H9 (cell line): ENCODE measurements at regions not wholly inside any gene's neighbourhood (a gene's known extent, or its start where the extent isn't known, plus 50 kb on each side); places are given as distances from the start of the nearest gene placed in this dataset.

Experiments used
- DNase-seq: peaks from one replicate; pipeline ENCODE4 v3.0.0-alpha.2; 2017
- H2AFZ ChIP-seq: one replicate; pipeline ENCODE4 v1.6.1; 2013; ENCODE audit warnings: mild to moderate bottlenecking, low read length, control low read depth, moderate library complexity
- H2AK5ac ChIP-seq: 2 replicates; pipeline ENCODE4 v1.6.1; 2013; ENCODE audit warnings: low read length, control low read depth, mixed read lengths; ENCODE audit not compliant: insufficient read length
- H2BK120ac ChIP-seq: one replicate; pipeline ENCODE4 v1.6.1; 2013; ENCODE audit warnings: low read depth, mild to moderate bottlenecking, low read length, control low read depth, inconsistent platforms; ENCODE audit not compliant: poor library complexity, severe bottlenecking
- H2BK12ac ChIP-seq: 2 replicates; pipeline ENCODE4 v1.6.1; 2013; ENCODE audit warnings: low read length, control low read depth, mixed read lengths, low read depth; ENCODE audit not compliant: insufficient read length
- H2BK15ac ChIP-seq: 2 replicates; pipeline ENCODE4 v1.6.1; 2013; ENCODE audit warnings: low read depth, low read length, control low read depth
- H2BK20ac ChIP-seq: one replicate; pipeline ENCODE4 v1.6.1; 2013; ENCODE audit warnings: low read depth, mild to moderate bottlenecking, low read length, control low read depth, inconsistent platforms; ENCODE audit not compliant: poor library complexity, severe bottlenecking
- H2BK5ac ChIP-seq: 2 replicates; pipeline ENCODE4 v1.6.1; 2013; ENCODE audit warnings: low read length, control low read depth, mixed read lengths; ENCODE audit not compliant: insufficient read length
- H3K14ac ChIP-seq: 2 replicates; pipeline ENCODE4 v1.6.1; 2013; ENCODE audit warnings: low read length, control low read depth; ENCODE audit not compliant: insufficient read depth
- H3K18ac ChIP-seq: 2 replicates; pipeline ENCODE4 v1.6.1; 2013; ENCODE audit warnings: low read depth, mild to moderate bottlenecking, mixed read lengths, low read length, control low read depth; ENCODE audit not compliant: insufficient read length
- H3K23ac ChIP-seq: 2 replicates; pipeline ENCODE4 v1.6.1; 2013; ENCODE audit warnings: low read length, control low read depth, mixed read lengths, low read depth; ENCODE audit not compliant: insufficient read length
- H3K23me2 ChIP-seq: 2 replicates; pipeline ENCODE4 v1.6.1; 2013; ENCODE audit warnings: low read depth, mild to moderate bottlenecking, mixed read lengths, low read length, control low read depth; ENCODE audit not compliant: insufficient read length, poor library complexity, severe bottlenecking
- H3K27ac ChIP-seq: 2 replicates; pipeline ENCODE4 v1.5.1; 2013; ENCODE audit warnings: low read length, control low read depth, mixed read lengths, low read depth; ENCODE audit not compliant: insufficient read length
- H3K27me3 ChIP-seq: 2 replicates; pipeline ENCODE4 v1.6.1; 2013; ENCODE audit warnings: low read length, control low read depth, inconsistent platforms; ENCODE audit not compliant: insufficient read depth
- H3K4ac ChIP-seq: 2 replicates; pipeline ENCODE4 v1.6.1; 2013; ENCODE audit warnings: low read depth, mild to moderate bottlenecking, control low read depth, inconsistent platforms, low read length, moderate library complexity
- H3K4me1 ChIP-seq: 2 replicates; pipeline ENCODE4 v1.6.1; 2013; ENCODE audit warnings: low read length, control low read depth, inconsistent platforms; ENCODE audit not compliant: insufficient read depth
- H3K4me2 ChIP-seq: 2 replicates; pipeline ENCODE4 v1.6.1; 2013; ENCODE audit warnings: low read length, control low read depth, mixed read lengths; ENCODE audit not compliant: insufficient read length, insufficient read depth
- H3K56ac ChIP-seq: 2 replicates; pipeline ENCODE4 v1.6.1; 2013; ENCODE audit warnings: low read depth, mild to moderate bottlenecking, mixed read lengths, low read length, control low read depth; ENCODE audit not compliant: insufficient read length
- H3K79me1 ChIP-seq: 2 replicates; pipeline ENCODE4 v1.6.1; 2013; ENCODE audit warnings: low read depth, mild to moderate bottlenecking, moderate library complexity, low read length, control low read depth, inconsistent platforms; ENCODE audit not compliant: insufficient read depth, poor library complexity, severe bottlenecking
- H3K79me2 ChIP-seq: 2 replicates; pipeline ENCODE4 v1.6.1; 2013; ENCODE audit warnings: low read length, control low read depth, inconsistent platforms; ENCODE audit not compliant: insufficient read depth
- H3K9ac ChIP-seq: 2 replicates; pipeline ENCODE4 v1.6.1; 2013; ENCODE audit warnings: low read length, control low read depth, mixed read lengths; ENCODE audit not compliant: insufficient read length; ENCODE audit errors: extremely low read depth
- H3K9me3 ChIP-seq: one replicate; pipeline ENCODE4 v1.6.1; 2013; ENCODE audit warnings: low read depth, low read length, inconsistent platforms; ENCODE audit not compliant: control insufficient read depth
- H3T11ph ChIP-seq: one replicate; pipeline ENCODE4 v1.6.1; 2013; ENCODE audit warnings: mild to moderate bottlenecking, low read length, control low read depth, inconsistent platforms
- H4K20me1 ChIP-seq: one replicate; pipeline ENCODE4 v1.6.1; 2013; ENCODE audit not compliant: control insufficient read depth, insufficient read length, insufficient read depth
- H4K5ac ChIP-seq: 2 replicates; pipeline ENCODE4 v1.6.1; 2013; ENCODE audit warnings: low read depth, mild to moderate bottlenecking, mixed read lengths, low read length, control low read depth; ENCODE audit not compliant: insufficient read length
- H4K8ac ChIP-seq: replicated peaks from 2 replicates; pipeline ENCODE4 v1.6.1; 2013; ENCODE audit warnings: low read length, control low read depth, mixed read lengths, low read depth; ENCODE audit not compliant: insufficient read length
- H4K91ac ChIP-seq: 2 replicates; pipeline ENCODE4 v1.6.1; 2013; ENCODE audit warnings: low read depth, mild to moderate bottlenecking, moderate library complexity, mixed read lengths, low read length, control low read depth; ENCODE audit not compliant: insufficient read length
- H3K27ac Mint-ChIP-seq, 3 experiments: 2 replicates in 2 of 3; 3 replicates in 1 of 3; pipeline ENCODE4 v1.8.0; 2020 to 2021; ENCODE audit warnings: mixed read lengths in 3 of 3, mild to moderate bottlenecking in 1 of 3, moderate library complexity in 1 of 3
- H3K27me3 Mint-ChIP-seq: 2 replicates; pipeline ENCODE4 v1.8.0; 2021; ENCODE audit warnings: low read depth, mild to moderate bottlenecking, moderate library complexity, mixed read lengths
- H3K36me3 Mint-ChIP-seq, 3 experiments: 2 replicates in 2 of 3; 3 replicates in 1 of 3; pipeline ENCODE4 v1.8.0; 2020 to 2021; ENCODE audit warnings: low read depth in 3 of 3, mixed read lengths in 3 of 3; ENCODE audit not compliant: insufficient read depth in 1 of 3
- H3K4me1 Mint-ChIP-seq, 2 experiments: 2 replicates each; pipeline ENCODE4 v1.8.0; 2020; ENCODE audit warnings: mixed read lengths in 2 of 2
- H3K4me3 Mint-ChIP-seq, 2 experiments: 2 replicates in 1 of 2; 3 replicates in 1 of 2; pipeline ENCODE4 v1.8.0; 2020 to 2021; ENCODE audit warnings: mild to moderate bottlenecking in 2 of 2, mixed read lengths in 2 of 2, moderate library complexity in 1 of 2
- H3K9me3 Mint-ChIP-seq, 2 experiments: 2 replicates in 1 of 2; 3 replicates in 1 of 2; pipeline ENCODE4 v1.8.0; 2020; ENCODE audit warnings: mild to moderate bottlenecking in 2 of 2, mixed read lengths in 2 of 2, moderate library complexity in 1 of 2
- CTCF ChIP-seq: fragments of 200-600 bp; sonication (generic); conservative IDR thresholded peaks from 3 replicates; pipeline ENCODE4 v1.8.0; 2021; ENCODE audit warnings: antibody characterized with exemption, mild to moderate bottlenecking
- WGBS: extraction: QIAGEN DNeasy Blood & Tissue Kit; methylation state at CpG from one replicate; pipeline ENCODE4 v1.1.7; 2013; ENCODE audit warnings: missing lambda C conversion rate, low lambda C conversion rate, mixed read lengths; ENCODE audit not compliant: insufficient read length; ENCODE audit errors: extremely low coverage; 5-methylcytosine and 5-hydroxymethylcytosine counted together

GRCh38 chr4:127194281-127194680 is 438.5 kb upstream of the INTU start:
- WGBS: no CpG with 5 or more reads among the region's 1 CpG
- H3K14ac ChIP-seq: no peak overlapping the region
- no peaks in the 10 kb centered on the region for H3K9me3 ChIP-seq
- H3K79me2 ChIP-seq: no peaks in the 10 kb centered on the region
- no peaks in the 10 kb centered on the region for H4K20me1 ChIP-seq
- Mint-ChIP-seq H3K27me3 (no peaks in the 10 kb centered on the region), H3K27ac (no peak overlapping the region), H3K4me3 (no peak overlapping the region), H3K36me3 (peaks cover 3 to 11% (median 9%) of the 10 kb centered on the region in 3 experiments; a peak in 4 of 7 replicates), H3K9me3 (peaks cover 0 to 13% of the 10 kb centered on the region in 2 experiments; a peak in 4 of 5 replicates), H3K4me1 (no peaks in the 10 kb centered on the region)
- no peak overlapping the region for H3K4ac ChIP-seq
- H2AK5ac ChIP-seq: no peak overlapping the region
- H4K91ac ChIP-seq: no peak overlapping the region
- no peaks in the 10 kb centered on the region for H3K23me2 ChIP-seq
- no peak overlapping the region for H3K56ac ChIP-seq
- H3K27me3 ChIP-seq: no peaks in the 10 kb centered on the region
- no peak overlapping the region for H2BK20ac ChIP-seq
- H2BK15ac ChIP-seq: no peak overlapping the region
- H2BK5ac ChIP-seq: no peak overlapping the region
- no peak overlapping the region for H3K23ac ChIP-seq
- no peak overlapping the region for H3K27ac ChIP-seq
- no peak overlapping the region for H4K5ac ChIP-seq
- no peak overlapping the region for H3K18ac ChIP-seq
- no peak overlapping the region for H2BK12ac ChIP-seq
- H2AFZ ChIP-seq: no peak overlapping the region
- H3K9ac ChIP-seq: no peak overlapping the region
- no peak overlapping the region for H3T11ph ChIP-seq
- H3K4me2 ChIP-seq: no peak overlapping the region
- TF ChIP-seq CTCF: no peak
- no peaks in the 10 kb centered on the region for H3K79me1 ChIP-seq
- H4K8ac ChIP-seq: no peak overlapping the region
- DNase-seq: no peak
- no peak overlapping the region for H2BK120ac ChIP-seq
- H3K4me1 ChIP-seq: no peaks in the 10 kb centered on the region
